Upper lobe of left lung (tissue), 6 donors: ENCODE measurements at regions not wholly inside any gene's neighbourhood (a gene's known extent, or its start where the extent isn't known, plus 50 kb on each side); places are given as distances from the start of the nearest gene placed in this dataset.

Source experiments
- ATAC-seq, 2 donors: fragments of 200-7000 bp; cut with Tn5 transposase; one replicate each; pipeline ENCODE4 v1.9.1; 2022; ENCODE audit warnings: mild to moderate bottlenecking in 2 of 2, moderate library complexity in 2 of 2; ENCODE audit not compliant: low FRiP score in 2 of 2
- DNase-seq, 2 donors: peaks; one replicate each; pipeline ENCODE4 v3.0.0-alpha.2; 2019 to 2020
- H3K27ac ChIP-seq, 4 donors: fragments of 200-600 bp; sonication (generic); one replicate each; pipeline ENCODE4 v1.5.1; 2016 to 2019
- H3K27me3 ChIP-seq, 4 donors: fragments of 200-600 bp; sonication (generic); one replicate each; pipeline ENCODE4 v1.5.1; 2017 to 2019
- H3K36me3 ChIP-seq, 4 donors: fragments of 200-600 bp; sonication (generic); one replicate each; pipeline ENCODE4 v1.5.1; 2016 to 2019
- H3K4me1 ChIP-seq, 4 donors: fragments of 200-600 bp; sonication (generic); one replicate each; pipeline ENCODE4 v1.5.1; 2018 to 2019
- H3K4me3 ChIP-seq, 4 donors: fragments of 200-600 bp; sonication (generic); one replicate each; pipeline ENCODE4 v1.5.1; 2017 to 2019; ENCODE audit warnings: mild to moderate bottlenecking in 2 of 4, moderate library complexity in 1 of 4
- H3K9me3 ChIP-seq, 4 donors: fragments of 200-600 bp; sonication (generic); one replicate each; pipeline ENCODE4 v1.5.1; 2018 to 2019
- EP300 ChIP-seq, 4 donors: sonication (generic); formaldehyde crosslinking; IDR thresholded peaks; one replicate each; pipeline ENCODE4 v1.5.1; 2017; ENCODE audit warnings: antibody characterized with exemption in 4 of 4, control low read depth in 2 of 4
- POLR2A ChIP-seq, 4 donors: fragments of 450-650 bp; IDR thresholded peaks; one replicate each; pipeline ENCODE4 v1.5.1; 2016 to 2017; ENCODE audit warnings: antibody characterized with exemption in 4 of 4, mild to moderate bottlenecking in 2 of 4
- POLR2AphosphoS5 ChIP-seq, 2 donors: sonication (generic); formaldehyde crosslinking; IDR thresholded peaks; one replicate each; pipeline ENCODE4 v1.5.1; 2017; ENCODE audit warnings: antibody characterized with exemption in 2 of 2
- WGBS, 2 donors: methylation state at CpG; one replicate each; pipeline ENCODE4 v1.1.5; 2017 to 2018; 5-methylcytosine and 5-hydroxymethylcytosine counted together
- TF ChIP-seq, protein P1 (sequence below), 6 experiments: fragments of 450-650 bp in 4 of 6; fragments of 200-600 bp in 2 of 6; sonication (generic) in 2 of 6; IDR thresholded peaks; one replicate each; pipeline ENCODE4 v1.5.1; 2016 to 2019; ENCODE audit warnings: antibody characterized with exemption in 6 of 6
- donor health status: DM: no; HTN: no; CAD: no; lungs with moderate emphysema.
- donor health status: DM: no; HTN: yes; CAD: no; lungs with severe emphysema.

DNA sequence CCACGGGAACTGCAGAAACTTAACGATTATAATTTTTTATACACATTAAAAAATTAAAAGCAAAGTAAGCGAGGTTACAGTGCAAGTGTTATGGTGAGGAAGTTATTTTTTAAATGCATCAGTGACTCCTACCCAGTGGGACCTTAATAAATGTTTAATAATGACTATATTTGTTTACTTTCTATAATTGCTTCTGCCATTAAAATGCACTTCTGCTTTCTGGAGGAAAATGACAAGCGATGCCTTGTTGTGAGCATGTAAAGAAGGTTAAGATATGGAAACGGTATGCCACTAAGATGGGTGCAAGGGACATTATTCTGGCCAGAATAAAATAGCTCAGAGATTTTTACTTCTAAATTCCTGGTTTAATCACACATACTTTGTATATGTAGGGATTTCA lies 252.1 kb downstream of the CDH11 start:
- no peak for DNase-seq
- no peak overlapping the region for H3K4me3 ChIP-seq
- H3K27me3 ChIP-seq = no peaks in the 10 kb centered on the region
- no peak overlapping the region for H3K27ac ChIP-seq
- no peaks in the 10 kb centered on the region for H3K4me1 ChIP-seq
- ATAC-seq = no peak
- no peaks in the 10 kb centered on the region for H3K36me3 ChIP-seq
- H3K9me3 ChIP-seq = no peaks in the 10 kb centered on the region
- TF ChIP-seq EP300 (IDR thresholded peaks at IDR 0.05) = no peak
- TF ChIP-seq, protein P1, sequence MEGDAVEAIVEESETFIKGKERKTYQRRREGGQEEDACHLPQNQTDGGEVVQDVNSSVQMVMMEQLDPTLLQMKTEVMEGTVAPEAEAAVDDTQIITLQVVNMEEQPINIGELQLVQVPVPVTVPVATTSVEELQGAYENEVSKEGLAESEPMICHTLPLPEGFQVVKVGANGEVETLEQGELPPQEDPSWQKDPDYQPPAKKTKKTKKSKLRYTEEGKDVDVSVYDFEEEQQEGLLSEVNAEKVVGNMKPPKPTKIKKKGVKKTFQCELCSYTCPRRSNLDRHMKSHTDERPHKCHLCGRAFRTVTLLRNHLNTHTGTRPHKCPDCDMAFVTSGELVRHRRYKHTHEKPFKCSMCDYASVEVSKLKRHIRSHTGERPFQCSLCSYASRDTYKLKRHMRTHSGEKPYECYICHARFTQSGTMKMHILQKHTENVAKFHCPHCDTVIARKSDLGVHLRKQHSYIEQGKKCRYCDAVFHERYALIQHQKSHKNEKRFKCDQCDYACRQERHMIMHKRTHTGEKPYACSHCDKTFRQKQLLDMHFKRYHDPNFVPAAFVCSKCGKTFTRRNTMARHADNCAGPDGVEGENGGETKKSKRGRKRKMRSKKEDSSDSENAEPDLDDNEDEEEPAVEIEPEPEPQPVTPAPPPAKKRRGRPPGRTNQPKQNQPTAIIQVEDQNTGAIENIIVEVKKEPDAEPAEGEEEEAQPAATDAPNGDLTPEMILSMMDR (IDR thresholded peaks at IDR 0.05) = no peak
- no peak for TF ChIP-seq POLR2A (IDR thresholded peaks at IDR 0.05)
- no peak for TF ChIP-seq POLR2AphosphoS5 (IDR thresholded peaks at IDR 0.05)
- 73 to 76% methylated on average over 5 of the region's 5 CpGs for WGBS, 2 donors

DNA sequence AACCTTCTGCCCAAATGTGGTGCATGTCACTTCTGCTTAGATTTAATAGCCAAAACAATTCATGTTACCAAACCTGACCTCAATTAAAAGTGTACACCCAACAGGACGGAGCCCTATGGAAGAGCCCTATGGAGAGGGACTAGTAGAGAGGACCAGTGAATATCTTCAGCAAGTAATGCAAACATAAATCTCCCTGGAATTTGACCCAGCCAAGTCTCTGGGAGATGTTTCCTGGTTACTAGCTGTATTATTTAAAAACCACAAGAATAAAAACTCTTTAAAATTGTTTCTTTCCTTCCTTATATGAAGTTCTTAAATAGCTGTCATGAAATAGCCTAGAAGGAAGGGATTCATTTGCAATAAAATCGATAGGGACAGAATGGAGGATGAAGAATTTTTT lies 255.8 kb downstream of the CDH11 start:
- no peak for TF ChIP-seq EP300 (IDR thresholded peaks at IDR 0.05)
- TF ChIP-seq, protein P1 (IDR thresholded peaks at IDR 0.05) = no peak
- no peak for TF ChIP-seq POLR2A (IDR thresholded peaks at IDR 0.05)
- TF ChIP-seq POLR2AphosphoS5 (IDR thresholded peaks at IDR 0.05) = no peak
- Histone ChIP-seq H3K27me3 (no peaks in the 10 kb centered on the region), H3K36me3 (no peaks in the 10 kb centered on the region), H3K9me3 (no peaks in the 10 kb centered on the region), H3K4me3 (no peak overlapping the region), H3K27ac (no peak overlapping the region), H3K4me1 (no peaks in the 10 kb centered on the region)
- ATAC-seq (no peak), DNase-seq (no peak)
- 87 to 89% methylated on average over 2 of the region's 2 CpGs for WGBS, 2 donors

DNA sequence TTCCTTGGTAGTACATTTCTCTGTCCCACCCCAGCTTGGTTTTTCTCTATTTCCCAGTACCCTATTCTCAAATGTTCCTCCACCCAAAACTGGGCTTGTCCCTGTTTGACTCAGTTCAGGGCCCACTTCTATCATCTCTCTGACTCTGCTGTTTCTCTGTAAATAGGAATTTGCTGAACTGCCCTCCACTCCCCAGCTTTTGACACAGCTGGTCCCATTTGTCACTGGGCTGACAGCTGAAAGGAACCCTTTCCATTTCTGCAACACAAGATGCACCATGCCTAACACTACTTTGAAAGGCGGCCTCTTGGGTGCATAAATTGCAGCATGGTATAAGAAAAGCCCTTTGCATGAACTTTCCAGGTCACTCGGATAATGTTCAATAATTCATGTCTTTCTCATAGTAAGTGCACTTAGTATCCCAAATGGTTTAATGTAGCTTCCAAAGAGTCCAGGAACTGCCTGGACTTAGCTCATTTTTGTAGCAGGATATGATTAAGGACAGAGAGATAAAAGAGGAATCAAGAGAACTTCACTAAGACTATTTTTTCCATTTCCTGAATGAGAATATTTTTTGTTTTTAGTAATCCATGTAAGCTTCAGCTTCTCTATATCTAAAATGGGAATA lies 256.7 kb downstream of the CDH11 start:
- 74 to 88% methylated on average over 2 of the region's 2 CpGs for WGBS, 2 donors
- H3K4me1 ChIP-seq = no peaks in the 10 kb centered on the region
- no peak overlapping the region for H3K4me3 ChIP-seq
- DNase-seq (no peak), ATAC-seq (peak in 1 of 2 donors; percentile 56)
- H3K27me3 ChIP-seq = no peaks in the 10 kb centered on the region
- H3K9me3 ChIP-seq = no peaks in the 10 kb centered on the region
- H3K27ac ChIP-seq = no peak overlapping the region
- no peaks in the 10 kb centered on the region for H3K36me3 ChIP-seq
- TF ChIP-seq, protein P1 (IDR thresholded peaks at IDR 0.05) = no peak
- TF ChIP-seq EP300 (IDR thresholded peaks at IDR 0.05) (no peak), POLR2AphosphoS5 (IDR thresholded peaks at IDR 0.05) (no peak), POLR2A (IDR thresholded peaks at IDR 0.05) (no peak)

DNA sequence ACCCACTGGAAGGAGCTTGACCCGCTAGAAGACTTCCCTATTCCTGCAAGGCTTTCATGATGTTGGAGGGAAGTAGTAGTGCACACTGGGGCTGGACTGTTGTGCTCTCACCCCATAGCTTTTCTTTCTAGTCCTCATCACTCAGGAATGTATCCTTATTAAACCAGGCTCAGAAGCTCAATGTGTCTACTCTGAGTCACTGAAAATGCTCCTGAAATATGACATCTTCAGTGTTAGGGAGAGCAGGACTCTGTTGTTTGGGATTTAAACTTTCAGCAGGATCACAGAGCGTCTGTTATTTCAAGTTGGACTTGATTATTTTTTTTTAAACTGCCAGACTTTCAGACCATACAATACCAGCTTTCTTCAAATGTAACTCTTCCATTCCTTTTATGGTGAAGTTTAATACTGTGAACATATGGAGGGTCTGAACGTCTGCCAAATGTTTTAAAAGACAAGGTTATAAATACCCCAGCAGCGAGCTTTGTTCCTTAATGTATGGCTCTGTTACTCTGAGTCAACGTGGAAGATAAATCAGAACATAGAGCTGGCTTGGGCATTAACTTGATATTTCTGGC lies 257.5 kb downstream of the CDH11 start:
- no peaks in the 10 kb centered on the region for H3K4me1 ChIP-seq
- H3K4me3 ChIP-seq = no peak overlapping the region
- DNase-seq (no peak), ATAC-seq (peak in 1 of 2 donors; percentile 92)
- no peaks in the 10 kb centered on the region for H3K27me3 ChIP-seq
- H3K9me3 ChIP-seq = no peaks in the 10 kb centered on the region
- no peak overlapping the region for H3K27ac ChIP-seq
- no peaks in the 10 kb centered on the region for H3K36me3 ChIP-seq
- no peak for TF ChIP-seq POLR2AphosphoS5 (IDR thresholded peaks at IDR 0.05)
- TF ChIP-seq EP300 (IDR thresholded peaks at IDR 0.05) = no peak
- TF ChIP-seq, protein P1 (IDR thresholded peaks at IDR 0.05) = no peak
- 39 to 48% methylated on average over 5 of the region's 5 CpGs for WGBS, 2 donors

DNA sequence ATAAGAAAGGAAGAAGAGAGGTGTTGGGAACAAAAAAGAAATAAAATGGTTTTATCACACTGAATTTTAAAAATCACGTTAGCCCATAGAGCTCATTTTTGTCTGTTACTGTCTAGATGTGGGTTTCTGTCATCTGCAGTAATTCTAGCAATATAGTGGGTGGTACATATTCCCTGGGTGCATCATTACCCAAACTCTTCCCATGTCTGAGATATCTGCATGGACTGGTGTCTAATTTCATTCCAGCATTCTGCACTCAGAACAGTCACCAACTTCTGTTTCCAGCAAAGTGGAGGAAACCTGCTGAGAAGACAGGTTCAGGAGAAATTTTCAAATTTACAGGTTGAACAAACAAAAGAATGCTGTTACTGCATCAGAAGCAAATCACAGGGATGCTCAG lies 263.8 kb downstream of the CDH11 start:
- DNase-seq (no peak), ATAC-seq (no peak)
- no peak overlapping the region for H3K4me3 ChIP-seq
- no peak for TF ChIP-seq EP300 (IDR thresholded peaks at IDR 0.05)
- TF ChIP-seq POLR2A (IDR thresholded peaks at IDR 0.05) = no peak
- no peak for TF ChIP-seq POLR2AphosphoS5 (IDR thresholded peaks at IDR 0.05)
- TF ChIP-seq, protein P1 (IDR thresholded peaks at IDR 0.05) = no peak
- WGBS, 2 donors = 74 to 76% methylated on average over 1 of the region's 1 CpG
- H3K36me3 ChIP-seq = no peaks in the 10 kb centered on the region
- H3K27me3 ChIP-seq = no peaks in the 10 kb centered on the region
- H3K27ac ChIP-seq = no peak overlapping the region
- no peaks in the 10 kb centered on the region for H3K4me1 ChIP-seq
- H3K9me3 ChIP-seq = no peaks in the 10 kb centered on the region
